H1 (cell line): ENCODE measurements at regions not wholly inside any gene's neighbourhood (a gene's known extent, or its start where the extent isn't known, plus 50 kb on each side); places are given as distances from the start of the nearest gene placed in this dataset.

Experiments used
- CTCF ChIA-PET: fragments of 300-600 bp; sonication (Branson Sonifier 250); formaldehyde crosslinking; loops from one replicate; lab custom pipeline; 2021; ENCODE audit not compliant: partially characterized antibody; lab: Charles Lee
- POLR2A ChIA-PET: fragments of 300-600 bp; sonication (Branson Sonifier 250); formaldehyde crosslinking; loops from one replicate; lab custom pipeline; 2021; ENCODE audit warnings: inconsistent platforms; ENCODE audit not compliant: partially characterized antibody; lab: Charles Lee
- DNase-seq, 2 experiments: peaks; one replicate each; pipeline versions ENCODE4 v3.0.0 to v3.0.0-alpha.2; 2010 to 2022; ENCODE audit warnings: low spot score in 2 of 2, low read depth in 1 of 2, mixed read lengths in 1 of 2
- FAIRE-seq: peaks from 2 replicates; lab custom pipeline; 2011; peaks lifted over from hg19 to GRCh38; lab: Jason Lieb, UNC
- H2AFZ ChIP-seq: 2 replicates; pipeline ENCODE4 v1.8.1; 2012; ENCODE audit warnings: low read length, inconsistent platforms
- H2AK5ac ChIP-seq: 2 replicates; pipeline ENCODE4 v1.6.1; 2013; ENCODE audit warnings: low read depth, low read length
- H2BK120ac ChIP-seq: replicated peaks from 2 replicates; pipeline ENCODE3; 2013; ENCODE audit warnings: low read depth, low read length, inconsistent platforms
- H2BK12ac ChIP-seq: 2 replicates; pipeline ENCODE4 v1.6.1; 2013; ENCODE audit warnings: low read depth, low read length
- H2BK15ac ChIP-seq: 2 replicates; pipeline ENCODE4 v1.6.1; 2013; ENCODE audit warnings: low read length
- H2BK20ac ChIP-seq: 2 replicates; pipeline ENCODE4 v1.6.1; 2013; ENCODE audit warnings: low read length
- H2BK5ac ChIP-seq: 2 replicates; pipeline ENCODE4 v1.6.1; 2013; ENCODE audit warnings: low read depth, low read length
- H3K14ac ChIP-seq: 2 replicates; pipeline ENCODE4 v1.6.1; 2013; ENCODE audit warnings: inconsistent platforms; ENCODE audit not compliant: insufficient read length
- H3K18ac ChIP-seq: 2 replicates; pipeline ENCODE4 v1.6.1; 2013; ENCODE audit warnings: low read length; ENCODE audit errors: extremely low read depth
- H3K23ac ChIP-seq: 2 replicates; pipeline ENCODE4 v1.6.1; 2013; ENCODE audit warnings: inconsistent platforms; ENCODE audit not compliant: insufficient read length
- H3K23me2 ChIP-seq: 2 replicates; pipeline ENCODE4 v1.6.1; 2013; ENCODE audit warnings: low read depth, low read length
- H3K27ac ChIP-seq: 2 replicates; pipeline ENCODE4 v1.6.1; 2011; ENCODE audit warnings: low read depth, low read length, inconsistent platforms
- H3K27me3 ChIP-seq, 4 experiments: replicated peaks in 1 of 4; 1 replicate in 1 of 4; 2 replicates in 3 of 4; pipeline versions ENCODE4 v1.6.1 to v1.8.1; 2011 to 2013; ENCODE audit warnings: low read length in 3 of 4, mild to moderate bottlenecking in 3 of 4, inconsistent platforms in 2 of 4, mixed read lengths in 2 of 4, moderate library complexity in 1 of 4; ENCODE audit not compliant: control insufficient read depth in 3 of 4, insufficient read depth in 3 of 4; ENCODE audit errors: extremely low read depth in 1 of 4
- H3K36me3 ChIP-seq, 4 experiments: 2 replicates each; pipeline versions ENCODE4 v1.6.1 to v1.8.1; 2011 to 2013; ENCODE audit warnings: mild to moderate bottlenecking in 4 of 4, low read length in 3 of 4, moderate library complexity in 2 of 4, control low read depth in 1 of 4, inconsistent platforms in 1 of 4; ENCODE audit not compliant: insufficient read depth in 4 of 4, control insufficient read depth in 2 of 4
- H3K4ac ChIP-seq: replicated peaks from 2 replicates; pipeline ENCODE3; 2013; ENCODE audit warnings: low read length, low read depth, mixed read lengths, inconsistent platforms; ENCODE audit not compliant: insufficient read length
- H3K4me1 ChIP-seq, 4 experiments: replicated peaks in 1 of 4; 1 replicate in 1 of 4; 2 replicates in 3 of 4; pipeline versions ENCODE4 v1.6.1 to v1.8.1; 2011 to 2013; ENCODE audit warnings: low read length in 3 of 4, inconsistent platforms in 2 of 4, mixed read lengths in 1 of 4; ENCODE audit not compliant: insufficient read depth in 4 of 4, control insufficient read depth in 3 of 4
- H3K4me2 ChIP-seq, 2 experiments: 2 replicates each; pipeline versions ENCODE4 v1.6.1 to v1.8.1; 2011 to 2013; ENCODE audit warnings: low read depth in 2 of 2, low read length in 2 of 2, control low read depth in 1 of 2, inconsistent platforms in 1 of 2, mild to moderate bottlenecking in 1 of 2; ENCODE audit not compliant: insufficient read depth in 1 of 2
- H3K4me3 ChIP-seq, 4 experiments: fragments of 200-600, 300-600 bp in 1 of 4; sonication (generic), shearing (Covaris generic), sonication (Bioruptor Twin) in 1 of 4; 2 replicates each; pipeline versions ENCODE4 v1.5.1 to v1.8.1; 2011 to 2016; ENCODE audit warnings: low read length in 4 of 4, low read depth in 3 of 4, control low read depth in 2 of 4, inconsistent platforms in 2 of 4, mild to moderate bottlenecking in 2 of 4, mixed read lengths in 1 of 4, moderate library complexity in 1 of 4; ENCODE audit not compliant: insufficient read depth in 2 of 4; ENCODE audit errors: extremely low read depth in 1 of 4
- H3K56ac ChIP-seq: replicated peaks from 2 replicates; pipeline ENCODE3; 2013; ENCODE audit warnings: low read depth, mild to moderate bottlenecking, mixed read lengths, low read length, inconsistent platforms; ENCODE audit not compliant: insufficient read length
- H3K79me1 ChIP-seq: 2 replicates; pipeline ENCODE4 v1.6.1; 2013; ENCODE audit warnings: low read depth, low read length, control low read depth
- H3K79me2 ChIP-seq, 2 experiments: 2 replicates each; pipeline versions ENCODE4 v1.6.1 to v1.8.1; 2012 to 2013; ENCODE audit warnings: low read length in 2 of 2, mild to moderate bottlenecking in 2 of 2, inconsistent platforms in 1 of 2; ENCODE audit not compliant: insufficient read depth in 2 of 2, control insufficient read depth in 1 of 2
- H3K9ac ChIP-seq, 4 experiments: replicated peaks in 1 of 4; 1 replicate in 1 of 4; 2 replicates in 3 of 4; pipeline versions ENCODE4 v1.6.1 to v1.8.1; 2011 to 2013; ENCODE audit warnings: low read depth in 3 of 4, low read length in 3 of 4, control low read depth in 2 of 4, mild to moderate bottlenecking in 2 of 4, moderate library complexity in 2 of 4, inconsistent platforms in 1 of 4; ENCODE audit errors: extremely low read depth in 1 of 4
- H3K9me3 ChIP-seq, 2 experiments: 2 replicates each; pipeline versions ENCODE4 v1.6.1 to v1.8.1; 2012 to 2013; ENCODE audit warnings: mild to moderate bottlenecking in 2 of 2, moderate library complexity in 2 of 2, control low read depth in 1 of 2, inconsistent platforms in 1 of 2, low read depth in 1 of 2, low read length in 1 of 2, mixed read lengths in 1 of 2; ENCODE audit not compliant: insufficient read depth in 2 of 2
- H4K20me1 ChIP-seq, 2 experiments: replicated peaks in 1 of 2; 2 replicates each; pipeline versions ENCODE3 to v1.8.1; 2011 to 2013; ENCODE audit warnings: inconsistent platforms in 2 of 2, low read length in 2 of 2, mild to moderate bottlenecking in 1 of 2; ENCODE audit not compliant: insufficient read depth in 2 of 2, control insufficient read depth in 1 of 2
- H4K5ac ChIP-seq: 2 replicates; pipeline ENCODE4 v1.6.1; 2013; ENCODE audit warnings: low read length, low read depth, mixed read lengths, inconsistent platforms; ENCODE audit not compliant: insufficient read length
- H4K8ac ChIP-seq: 2 replicates; pipeline ENCODE4 v1.8.0; 2013; ENCODE audit warnings: mild to moderate bottlenecking, moderate library complexity, low read length, inconsistent platforms; ENCODE audit not compliant: insufficient read depth; ENCODE audit errors: extremely low read depth
- H4K91ac ChIP-seq: replicated peaks from 2 replicates; pipeline ENCODE3; 2013; ENCODE audit warnings: low read length, mixed read lengths, inconsistent platforms; ENCODE audit not compliant: insufficient read length
- ASH2L ChIP-seq: fragments of 200-600, 300-600 bp; sonication (generic); IDR thresholded peaks from one replicate; pipeline ENCODE4 v1.7.1; 2017; ENCODE audit warnings: low read length
- CHD1 ChIP-seq: IDR thresholded peaks from 2 replicates; pipeline ENCODE4 v1.6.1; 2012; ENCODE audit warnings: low read depth, low read length, improper control_type of control experiment
- GABPA ChIP-seq: IDR thresholded peaks from 2 replicates; pipeline ENCODE4 v1.6.1; 2011; ENCODE audit warnings: mild to moderate bottlenecking, low read length, moderate library complexity, borderline replicate concordance; ENCODE audit not compliant: insufficient read depth
- HDAC6 ChIP-seq: IDR thresholded peaks from one replicate; pipeline ENCODE4 v1.7.1; 2012; ENCODE audit warnings: low read depth, mild to moderate bottlenecking, inconsistent platforms, low read length, moderate library complexity
- JUND ChIP-seq: IDR thresholded peaks from 2 replicates; pipeline ENCODE4 v1.6.1; 2011; ENCODE audit warnings: mild to moderate bottlenecking, improper control_type of control experiment, low read length
- KDM5A ChIP-seq: fragments of 200-600 bp; IDR thresholded peaks from 2 replicates; pipeline ENCODE4 v1.7.1; 2012; ENCODE audit warnings: mild to moderate bottlenecking, low read length, inconsistent platforms, mixed read lengths
- RBBP5 ChIP-seq: IDR thresholded peaks from 2 replicates; pipeline ENCODE4 v1.7.1; 2012; ENCODE audit warnings: low read depth, mild to moderate bottlenecking, inconsistent platforms, low read length, moderate library complexity, borderline replicate concordance
- SIX5 ChIP-seq: IDR thresholded peaks from 2 replicates; pipeline ENCODE4 v1.6.1; 2011; ENCODE audit warnings: mild to moderate bottlenecking, low read depth, low read length
- SP2 ChIP-seq: IDR thresholded peaks from 2 replicates; pipeline ENCODE4 v1.6.1; 2012; ENCODE audit warnings: mild to moderate bottlenecking, low read length, inconsistent platforms
- TAF7 ChIP-seq: optimal IDR thresholded peaks from 2 replicates; pipeline ENCODE3; 2011; ENCODE audit warnings: low read depth, mild to moderate bottlenecking, inconsistent platforms, low read length, moderate library complexity, borderline replicate concordance
- TBP ChIP-seq: IDR thresholded peaks from 2 replicates; pipeline ENCODE4 v1.6.1; 2011; ENCODE audit warnings: low read depth, low read length, improper control_type of control experiment
- TCF12 ChIP-seq: IDR thresholded peaks from 2 replicates; pipeline ENCODE4 v1.6.1; 2011; ENCODE audit warnings: low read depth, mild to moderate bottlenecking, low read length
- WGBS, 2 experiments: shearing (Covaris generic) in 1 of 2; methylation state at CpG; one replicate each; pipeline versions ENCODE4 v1.1.6 to v1.1.7; 2013 to 2015; ENCODE audit warnings: low lambda C conversion rate in 2 of 2, mixed read lengths in 2 of 2, inconsistent platforms in 1 of 2, low coverage in 1 of 2, missing lambda C conversion rate in 1 of 2; ENCODE audit not compliant: insufficient replicate concordance in 2 of 2, insufficient coverage in 1 of 2, insufficient read length in 1 of 2; ENCODE audit errors: extremely low coverage in 1 of 2, missing lambda C conversion rate in 1 of 2; 5-methylcytosine and 5-hydroxymethylcytosine counted together
- TF ChIP-seq, protein P1 (sequence below): IDR thresholded peaks from 2 replicates; pipeline ENCODE4 v1.6.1; 2012; ENCODE audit warnings: inconsistent platforms
- TF ChIP-seq, protein P2 (sequence below): IDR thresholded peaks from 2 replicates; pipeline ENCODE4 v1.6.1; 2011; ENCODE audit warnings: low read depth, mild to moderate bottlenecking, low read length; ENCODE audit not compliant: insufficient read depth

DNA sequence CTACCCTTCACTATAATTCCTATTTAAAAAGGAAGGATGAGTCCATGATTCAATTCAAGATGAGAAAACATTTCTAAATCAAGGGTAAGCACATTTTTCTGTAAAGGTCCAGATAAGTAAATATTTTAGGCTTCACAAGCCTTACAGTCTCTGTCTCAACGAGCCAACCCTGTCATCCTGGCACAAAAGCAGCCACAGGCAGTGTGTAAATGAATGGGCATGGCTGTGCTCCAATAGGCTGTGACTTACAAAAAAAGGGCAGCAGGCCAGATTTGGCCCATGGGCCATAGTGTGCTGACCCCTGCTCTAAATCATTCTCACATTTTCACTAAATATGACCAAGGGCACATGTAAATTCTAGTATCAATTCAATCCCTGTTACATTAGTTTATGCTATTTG lies 200.4 kb downstream of the WNT5A start:
- POLR2A ChIA-PET: no interaction called here

More for the DNA sequence above, 200.4 kb downstream of the WNT5A start:
- H3K4me3 ChIP-seq: no peak overlapping the region
- no peak overlapping the region for H2BK5ac ChIP-seq
- H4K20me1 ChIP-seq: no peaks in the 10 kb centered on the region
- no peak overlapping the region for H3K18ac ChIP-seq
- no peak overlapping the region for H4K8ac ChIP-seq
- no peaks in the 10 kb centered on the region for H3K79me2 ChIP-seq
- DNase-seq (no peak), FAIRE-seq (no peak)
- CTCF ChIA-PET: no interaction called here
- no peaks in the 10 kb centered on the region for H3K36me3 ChIP-seq
- H2AK5ac ChIP-seq: no peak overlapping the region
- no peak overlapping the region for H2BK120ac ChIP-seq
- TF ChIP-seq, protein P1, sequence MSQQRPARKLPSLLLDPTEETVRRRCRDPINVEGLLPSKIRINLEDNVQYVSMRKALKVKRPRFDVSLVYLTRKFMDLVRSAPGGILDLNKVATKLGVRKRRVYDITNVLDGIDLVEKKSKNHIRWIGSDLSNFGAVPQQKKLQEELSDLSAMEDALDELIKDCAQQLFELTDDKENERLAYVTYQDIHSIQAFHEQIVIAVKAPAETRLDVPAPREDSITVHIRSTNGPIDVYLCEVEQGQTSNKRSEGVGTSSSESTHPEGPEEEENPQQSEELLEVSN: no peak
- TF ChIP-seq ASH2L (no peak), HDAC6 (no peak), TAF7 (no peak), RBBP5 (no peak), TCF12 (no peak), TBP (no peak), SP2 (no peak), CHD1 (no peak), SIX5 (no peak), JUND (no peak), KDM5A (no peak), GABPA (no peak)
- TF ChIP-seq, protein P2, sequence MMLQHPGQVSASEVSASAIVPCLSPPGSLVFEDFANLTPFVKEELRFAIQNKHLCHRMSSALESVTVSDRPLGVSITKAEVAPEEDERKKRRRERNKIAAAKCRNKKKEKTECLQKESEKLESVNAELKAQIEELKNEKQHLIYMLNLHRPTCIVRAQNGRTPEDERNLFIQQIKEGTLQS: no peak
- no peak overlapping the region for H3K23ac ChIP-seq
- H3K56ac ChIP-seq: no peak overlapping the region
- no peak overlapping the region for H3K14ac ChIP-seq
- no peak overlapping the region for H2BK20ac ChIP-seq
- H4K91ac ChIP-seq: no peak overlapping the region
- WGBS, 2 experiments: 77% methylated on average over 1 of the region's 1 CpG; no CpG with 5 or more reads in 1 of the 2 experiments
- H3K79me1 ChIP-seq: no peaks in the 10 kb centered on the region
- no peak overlapping the region for H2BK15ac ChIP-seq
- H3K23me2 ChIP-seq: no peaks in the 10 kb centered on the region
- H3K4me2 ChIP-seq: no peak overlapping the region
- no peak overlapping the region for H3K27ac ChIP-seq
- H3K9ac ChIP-seq: no peak overlapping the region
- H3K9me3 ChIP-seq: no peaks in the 10 kb centered on the region
- peaks cover 0 to 8% (median 5%) of the 10 kb centered on the region in 4 experiments; a peak in 6 of 7 replicates for H3K4me1 ChIP-seq
- H3K27me3 ChIP-seq: no peaks in the 10 kb centered on the region
- no peak overlapping the region for H3K4ac ChIP-seq
- H4K5ac ChIP-seq: no peak overlapping the region
- H2AFZ ChIP-seq: no peak overlapping the region
- no peak overlapping the region; the same call in 1 of the 2 replicates for H2BK12ac ChIP-seq
